ENCODE measurements at regions not wholly inside any gene's neighbourhood (a gene's known extent, or its start where the extent isn't known, plus 50 kb on each side); places are given as distances from the start of the nearest gene placed in this dataset.

- TF ChIP-seq CTCF (IDR thresholded peaks at IDR 0.05 in 8 of 11, conservative IDR thresholded peaks at IDR 0.05 in 3 of 11) (no peak), POLR2AphosphoS5 (IDR thresholded peaks at IDR 0.05) (no peak)
Measured at GRCh38 chr10:52577047-52577446, 195.5 kb downstream of the MBL2 start.
